GM10266 (cell line): ENCODE measurements at regions not wholly inside any gene's neighbourhood (a gene's known extent, or its start where the extent isn't known, plus 50 kb on each side); places are given as distances from the start of the nearest gene placed in this dataset.
"Not testable (repeated sequence)": the region's sequence is repeated elsewhere in the genome, so short reads cannot be mapped to it uniquely, and the experiment has no call there.

Experiments
- DNase-seq: peaks from one replicate; pipeline ENCODE4 v3.0.0; 2012; ENCODE audit errors: extremely low spot score
- CTCF ChIP-seq: IDR thresholded peaks from 2 replicates; pipeline ENCODE4 v1.5.1; 2012; ENCODE audit warnings: mild to moderate bottlenecking, low read depth; ENCODE audit not compliant: control insufficient read depth, insufficient read depth; ENCODE audit errors: missing control alignments

GRCh38 chr1:47592296-47593012, 154.6 kb downstream of the FOXD2 start:
- no peak for DNase-seq
- no peak for TF ChIP-seq CTCF

GRCh38 chr1:47593013-47593568, 155.2 kb downstream of the FOXD2 start:
- DNase-seq, result no peak
- TF ChIP-seq CTCF, result no peak

- TF ChIP-seq CTCF, result no peak
- DNase-seq, result no peak
These were observed 155.9 kb downstream of the FOXD2 start for GRCh38 chr1:47593598-47594285.

- no peak for TF ChIP-seq CTCF
These were observed 156.8 kb downstream of the FOXD2 start for GRCh38 chr1:47594627-47595026.

GRCh38 chr1:47596328-47596727, 158.5 kb downstream of the FOXD2 start:
- DNase-seq, result no peak

More at GRCh38 chr1:47594627-47595026, 156.8 kb downstream of the FOXD2 start:
- DNase-seq, result no peak

GRCh38 chr1:47598357-47598756, 160.5 kb downstream of the FOXD2 start:
- DNase-seq, result no peak
- no peak for TF ChIP-seq CTCF

More at GRCh38 chr1:47596328-47596727, 158.5 kb downstream of the FOXD2 start:
- no peak for TF ChIP-seq CTCF

GRCh38 chr1:47599777-47600176, 161.9 kb downstream of the FOXD2 start:
- no peak for TF ChIP-seq CTCF
- no peak for DNase-seq

- not testable (repeated sequence) for DNase-seq
These were observed 164.6 kb downstream of the FOXD2 start for GRCh38 chr1:47602491-47602890.

GRCh38 chr1:47604869-47605268, 167.0 kb downstream of the FOXD2 start:
- not testable (repeated sequence) for DNase-seq
